A172 (cell line): ENCODE measurements at regions not wholly inside any gene's neighbourhood (a gene's known extent, or its start where the extent isn't known, plus 50 kb on each side); places are given as distances from the start of the nearest gene placed in this dataset.
"Not testable (repeated sequence)": the region's sequence is repeated elsewhere in the genome, so short reads cannot be mapped to it uniquely, and the experiment has no call there.

ENCODE experiments used
- DNase-seq: peaks from one replicate; pipeline ENCODE4 v3.0.0-alpha.2; 2015; ENCODE audit warnings: low spot score

DNA sequence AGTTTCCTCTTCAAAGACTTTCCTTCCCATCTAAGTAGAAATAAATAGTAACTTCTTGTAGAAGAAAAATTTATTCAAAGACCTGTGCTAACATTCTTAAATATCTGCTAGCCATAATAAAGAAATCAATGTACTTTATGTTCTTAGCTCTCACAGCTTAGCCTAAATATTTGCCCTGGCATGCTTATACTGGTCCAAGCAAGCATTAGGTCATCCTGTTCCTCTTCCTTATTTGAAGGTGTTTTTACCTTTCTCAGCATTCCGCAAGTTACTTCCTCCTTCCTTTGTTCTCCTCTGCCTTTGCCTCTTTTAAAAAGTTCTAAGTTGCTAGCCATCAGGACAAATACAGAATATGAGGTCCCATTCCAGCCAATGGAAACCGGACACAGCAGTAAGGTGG lies 623.9 kb downstream of the EPM2A start:
- not testable (repeated sequence) for DNase-seq

DNA sequence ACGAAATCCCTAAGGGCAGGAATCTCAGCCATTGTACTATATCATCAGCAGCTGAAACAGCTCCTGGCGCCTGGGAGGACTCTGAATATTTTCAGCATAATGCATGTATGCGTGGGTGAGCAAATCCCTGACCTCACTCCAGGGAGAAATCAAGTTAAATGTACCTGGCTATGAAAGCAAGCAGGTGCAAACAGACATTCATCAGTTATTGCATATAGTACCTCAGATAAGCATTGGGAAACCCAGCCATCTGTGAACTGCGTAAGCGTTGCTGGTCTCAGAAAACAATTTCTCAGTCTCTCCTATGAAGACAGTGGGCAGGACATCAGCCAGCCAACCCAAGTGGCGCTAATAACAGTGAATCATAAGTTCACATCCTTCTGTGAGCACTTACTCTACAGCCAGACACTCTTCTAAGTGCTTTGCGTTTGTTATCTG lies 622.6 kb downstream of the EPM2A start:
- DNase-seq: peak; percentile 2

DNA sequence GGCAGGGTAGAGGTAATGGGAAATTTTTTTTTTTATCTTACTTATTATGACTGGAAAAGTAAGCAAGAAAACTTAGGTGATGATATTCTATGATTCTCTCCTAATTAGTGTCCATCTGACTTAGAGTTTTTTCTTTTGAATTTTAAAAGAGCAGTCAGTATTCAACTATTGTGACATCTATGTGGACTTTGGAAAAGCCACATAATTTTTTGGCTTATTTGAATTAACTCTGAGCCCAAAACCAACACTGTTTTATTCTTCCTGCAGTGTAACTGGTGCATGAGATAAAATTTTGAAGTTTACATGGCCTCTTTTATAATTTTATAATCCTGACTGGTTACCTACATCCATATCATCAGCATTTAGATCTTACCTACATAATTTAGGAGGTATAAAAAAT lies 619.7 kb downstream of the EPM2A start:
- DNase-seq: no peak

DNA sequence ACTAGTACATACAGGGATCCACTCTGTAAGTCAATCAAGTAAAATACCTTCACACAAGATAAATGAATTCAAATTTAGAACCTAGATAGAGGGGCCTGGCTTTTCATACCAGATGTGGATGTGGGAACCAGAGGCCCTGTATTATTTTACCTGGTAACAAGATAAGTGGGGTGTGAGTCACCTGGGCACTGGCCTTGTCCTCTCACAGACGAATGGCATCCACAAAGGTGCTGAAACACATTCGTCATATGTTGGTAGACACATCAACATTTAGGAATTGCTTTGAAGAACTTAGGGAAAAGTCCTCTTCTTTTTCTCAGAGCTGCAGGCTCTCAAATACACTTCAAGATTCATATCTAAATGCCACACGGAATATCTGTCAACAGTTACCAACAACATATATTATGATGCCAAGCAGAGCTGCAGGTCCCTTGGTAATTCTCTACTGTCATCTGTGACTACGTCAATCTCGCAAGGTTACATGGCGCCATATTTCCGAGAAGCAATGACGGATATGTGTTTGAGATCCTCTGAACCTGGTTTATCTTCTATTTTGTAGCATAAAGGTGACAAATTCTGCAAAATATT lies 618.6 kb downstream of the EPM2A start:
- no peak for DNase-seq

DNA sequence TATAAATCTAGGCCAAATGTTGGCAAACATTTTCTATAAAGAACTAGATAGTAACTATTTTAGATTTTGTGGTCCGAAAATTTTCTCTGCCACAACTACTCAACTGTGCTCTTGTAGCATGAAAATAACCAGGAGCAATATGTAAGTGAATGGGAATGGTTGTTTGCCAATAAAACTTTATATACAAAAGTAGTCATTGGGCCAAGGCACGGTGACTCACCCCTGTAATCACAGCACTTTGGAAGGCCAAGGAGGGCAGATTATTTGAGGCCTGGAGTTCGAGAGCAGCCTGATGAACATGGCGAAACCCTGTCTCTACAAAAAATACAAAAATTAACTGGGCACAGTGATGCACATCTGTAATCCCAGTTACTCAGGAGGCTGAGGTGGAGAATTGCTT lies 617.1 kb downstream of the EPM2A start:
- no peak for DNase-seq

DNA sequence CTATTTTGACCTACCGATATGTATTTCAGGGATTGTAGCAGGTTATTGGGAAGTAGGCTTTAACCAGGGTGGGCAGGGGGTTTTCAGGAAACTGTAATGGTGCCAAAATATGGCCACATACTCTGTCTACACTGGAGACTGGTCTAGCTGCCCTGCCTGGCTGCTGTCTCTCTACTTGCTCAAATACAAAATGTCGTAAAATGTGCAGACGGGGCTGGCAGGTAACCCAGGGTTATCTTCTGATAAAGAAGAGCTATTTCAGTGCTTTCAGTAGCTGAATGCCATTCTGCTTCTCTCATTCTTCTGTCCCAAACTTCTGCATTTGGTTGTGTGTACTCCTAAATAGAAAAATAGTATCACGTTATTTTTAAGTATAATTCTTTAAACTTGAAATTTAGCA lies 616.2 kb downstream of the EPM2A start:
- no peak for DNase-seq

DNA sequence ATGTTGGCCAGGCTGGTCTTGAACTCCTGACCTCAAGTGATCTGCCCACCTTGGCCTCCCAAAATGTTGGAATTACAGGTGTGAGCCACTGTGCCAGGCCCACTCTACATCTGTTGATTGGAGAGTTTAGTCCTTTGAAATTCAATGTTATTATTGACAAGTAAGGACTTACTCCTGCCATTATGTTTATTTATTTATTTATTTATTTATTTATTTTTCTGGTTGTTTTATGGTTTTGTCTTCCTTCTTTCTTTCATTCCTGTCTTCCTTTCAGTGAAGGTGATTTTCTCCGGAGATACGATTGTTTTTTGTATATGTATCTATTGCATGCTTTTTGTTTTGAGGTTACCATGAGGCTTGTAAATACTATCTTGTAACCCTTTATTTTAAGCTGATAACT lies 602.6 kb downstream of the EPM2A start:
- no peak for DNase-seq

DNA sequence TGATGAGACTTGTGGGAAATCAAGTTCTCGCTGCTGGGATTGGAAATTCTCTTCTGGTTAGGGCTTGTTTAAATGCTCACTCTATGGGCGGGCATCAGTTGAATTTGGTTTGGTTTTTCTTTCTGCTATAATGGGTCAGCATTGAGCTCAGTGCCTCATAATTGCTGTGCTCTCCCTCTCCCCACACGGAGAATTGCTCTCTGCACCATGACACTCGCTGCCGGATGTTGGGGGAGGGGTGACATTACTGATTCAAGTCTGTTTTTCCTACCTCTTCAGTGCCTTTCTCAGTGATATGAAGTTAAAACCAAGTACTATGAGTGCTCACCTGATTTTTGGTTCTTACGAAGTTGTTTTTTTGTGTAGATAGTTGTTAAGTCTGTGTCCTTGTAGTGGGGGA lies 599.6 kb downstream of the EPM2A start:
- DNase-seq: no peak

DNA sequence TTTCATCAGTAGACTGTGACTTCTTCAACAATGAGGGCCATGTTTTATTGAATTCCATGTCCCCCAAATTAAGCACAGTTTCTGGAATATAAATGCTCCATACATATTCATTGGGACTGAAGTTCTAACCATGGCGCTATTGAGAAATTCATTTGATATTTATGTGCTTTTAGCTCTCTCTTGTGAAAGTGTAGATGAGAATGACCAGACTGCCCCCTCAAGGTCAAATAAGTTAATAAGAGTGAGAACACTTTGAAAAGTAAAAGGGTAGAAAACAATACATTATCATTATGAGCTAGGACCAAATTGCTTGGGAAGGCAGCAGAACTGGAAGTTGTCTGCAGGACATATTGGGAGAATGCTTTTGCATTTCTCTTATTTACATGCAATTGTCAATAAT lies 597.9 kb downstream of the EPM2A start:
- DNase-seq: peak; percentile 13

DNA sequence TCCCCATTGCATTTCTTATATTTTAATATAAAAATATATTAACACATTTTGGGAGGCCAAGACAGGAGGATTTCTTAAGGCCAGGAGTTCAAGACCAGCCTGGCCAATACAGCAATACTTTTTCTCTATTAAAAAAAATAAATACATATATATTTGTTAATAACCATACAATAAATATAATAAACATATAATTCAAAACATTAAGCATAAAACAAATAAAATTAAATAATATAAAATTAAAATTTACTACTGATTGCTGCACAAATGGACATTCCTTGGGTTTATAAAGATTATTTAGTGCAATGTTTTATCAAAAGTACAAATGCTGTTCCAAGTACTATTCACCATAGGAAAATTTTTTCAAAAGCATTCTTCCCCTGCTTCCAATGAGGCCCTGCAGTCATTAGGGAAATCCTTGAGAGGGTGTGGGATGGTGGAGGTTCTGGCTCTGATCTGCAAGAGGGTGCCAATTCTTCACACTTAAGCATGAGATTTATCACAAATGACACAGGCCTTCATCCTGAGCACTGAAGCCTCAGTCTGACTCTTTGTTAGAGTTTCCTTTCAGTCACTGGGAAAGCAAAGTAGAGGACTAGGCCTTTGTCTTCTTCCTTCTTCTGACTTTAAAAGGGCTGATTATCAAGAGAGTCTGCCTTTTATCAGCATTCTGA lies 596.7 kb downstream of the EPM2A start:
- no peak for DNase-seq

DNA sequence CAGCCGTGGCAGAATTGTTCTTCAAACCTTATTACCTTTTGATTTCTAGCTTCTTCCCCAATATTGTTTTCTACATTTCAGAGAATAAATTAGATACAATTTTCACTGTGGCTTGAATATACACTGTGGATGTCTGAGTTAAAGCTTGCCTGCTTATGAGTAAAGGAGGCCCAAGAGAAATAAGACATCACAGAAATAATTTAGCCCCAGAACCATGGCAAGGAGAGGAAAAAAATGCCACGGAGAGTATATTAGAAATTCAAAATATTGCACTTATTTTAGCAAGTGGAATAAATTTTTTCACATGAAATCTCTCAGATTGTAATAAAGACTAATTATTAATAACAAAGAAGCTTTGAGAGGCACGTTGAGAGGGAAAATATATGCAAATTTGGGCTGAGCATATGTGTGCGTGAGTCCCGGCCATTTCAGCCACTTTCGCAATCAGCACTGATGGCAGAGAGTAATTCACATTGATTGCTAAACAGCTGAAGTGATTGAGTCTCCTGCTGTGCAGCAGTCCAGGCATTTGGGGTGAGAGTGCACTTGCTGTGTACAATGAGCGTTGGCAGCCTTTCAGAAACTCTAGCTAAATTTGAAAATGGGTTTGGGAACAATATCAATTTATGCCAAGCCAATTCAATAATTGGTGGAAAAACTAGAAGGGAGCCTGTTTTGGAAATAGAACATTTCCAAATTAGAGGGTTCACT lies 596.0 kb downstream of the EPM2A start:
- DNase-seq: no peak

DNA sequence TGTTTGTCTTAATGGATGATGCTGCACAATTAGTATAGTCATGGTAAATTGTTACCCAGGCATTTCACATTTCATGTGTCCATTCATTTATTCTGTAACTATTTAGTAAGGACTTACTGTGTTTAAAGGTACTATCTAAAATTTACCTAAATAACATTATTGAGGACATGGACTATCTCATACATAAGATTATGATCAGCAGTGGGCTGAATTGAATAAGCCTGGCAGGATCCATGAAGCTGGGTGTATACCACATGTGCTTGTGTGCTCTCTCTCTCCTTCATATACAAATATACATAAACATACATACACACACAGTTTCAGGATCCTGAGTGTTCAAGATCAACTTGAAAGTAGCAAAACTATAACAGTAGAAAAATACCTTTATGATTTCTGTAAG lies 595.4 kb downstream of the EPM2A start:
- DNase-seq: no peak

DNA sequence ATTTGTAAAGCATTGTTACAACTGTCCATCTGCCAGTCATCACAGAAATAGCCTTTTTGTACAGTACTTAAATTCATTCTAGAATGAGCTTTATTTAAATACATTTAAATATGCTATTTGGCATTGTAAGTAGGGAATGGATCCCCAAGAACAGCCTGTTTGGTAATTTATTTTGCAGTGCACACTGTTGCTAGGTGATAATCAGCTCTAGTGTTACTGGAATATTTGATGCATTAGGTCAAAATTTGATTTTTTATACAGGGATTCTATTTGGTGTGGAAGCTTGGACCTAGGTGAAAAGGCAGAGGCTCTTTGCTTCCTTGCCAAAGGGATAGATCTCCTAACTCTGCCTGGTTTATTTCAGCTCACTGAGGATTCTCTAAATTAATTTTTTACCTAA lies 593.7 kb downstream of the EPM2A start:
- DNase-seq: no peak

DNA sequence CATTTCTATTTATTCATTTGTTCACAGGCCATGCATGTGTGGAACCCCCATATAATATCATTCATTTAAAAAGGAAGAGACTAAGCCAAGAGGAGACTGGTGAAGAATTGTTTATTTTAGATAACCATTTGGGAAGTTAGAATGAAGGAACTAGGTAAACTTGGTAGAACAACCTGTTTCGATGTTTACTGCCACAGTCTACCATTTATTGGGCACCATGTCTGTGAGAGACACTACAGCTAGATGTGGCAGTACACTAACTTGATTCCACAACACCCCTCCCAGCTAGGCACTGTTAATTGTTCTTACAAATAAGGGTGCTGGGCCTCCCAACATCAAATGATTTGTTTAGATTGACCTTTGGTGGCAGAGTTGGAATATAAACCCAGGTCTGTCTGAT lies 592.4 kb downstream of the EPM2A start:
- no peak for DNase-seq

DNA sequence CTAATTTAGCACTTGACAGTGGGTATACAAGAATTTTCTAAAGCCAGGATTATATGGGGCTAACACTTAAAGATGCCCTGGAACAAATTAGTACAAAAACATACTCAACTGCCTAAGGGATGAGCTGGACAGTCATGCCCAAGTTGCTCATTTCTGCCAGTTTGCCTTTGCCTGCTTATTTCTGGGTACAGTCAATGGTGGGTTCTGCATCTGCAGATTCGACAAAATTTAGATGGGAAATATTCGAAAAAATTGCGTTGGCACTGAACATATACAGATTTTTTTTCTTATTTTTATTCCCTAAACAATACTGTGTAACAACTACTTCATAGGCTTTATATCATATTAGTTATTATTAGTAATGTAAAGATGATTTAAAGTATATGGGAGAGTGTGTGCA lies 591.9 kb downstream of the EPM2A start:
- DNase-seq: no peak

DNA sequence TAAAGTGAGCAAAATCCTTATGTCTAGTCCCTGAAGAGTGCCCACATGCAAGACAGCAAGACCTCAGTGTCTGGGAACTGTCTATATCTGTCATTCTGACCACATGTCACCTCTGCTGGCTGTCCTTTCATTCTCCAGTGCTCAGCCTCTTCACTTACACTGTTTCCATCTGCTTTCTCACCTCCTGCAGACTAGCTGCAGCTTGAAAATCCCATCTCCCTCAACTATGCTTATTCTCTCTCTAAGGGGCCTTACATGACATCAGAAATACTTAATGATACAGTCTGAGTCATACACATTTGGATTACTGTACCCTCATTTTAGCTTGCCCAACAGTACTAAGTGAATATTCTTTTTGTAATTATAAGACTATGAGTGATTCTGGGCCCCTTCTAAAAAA lies 587.8 kb downstream of the EPM2A start:
- DNase-seq: peak; percentile 49

DNA sequence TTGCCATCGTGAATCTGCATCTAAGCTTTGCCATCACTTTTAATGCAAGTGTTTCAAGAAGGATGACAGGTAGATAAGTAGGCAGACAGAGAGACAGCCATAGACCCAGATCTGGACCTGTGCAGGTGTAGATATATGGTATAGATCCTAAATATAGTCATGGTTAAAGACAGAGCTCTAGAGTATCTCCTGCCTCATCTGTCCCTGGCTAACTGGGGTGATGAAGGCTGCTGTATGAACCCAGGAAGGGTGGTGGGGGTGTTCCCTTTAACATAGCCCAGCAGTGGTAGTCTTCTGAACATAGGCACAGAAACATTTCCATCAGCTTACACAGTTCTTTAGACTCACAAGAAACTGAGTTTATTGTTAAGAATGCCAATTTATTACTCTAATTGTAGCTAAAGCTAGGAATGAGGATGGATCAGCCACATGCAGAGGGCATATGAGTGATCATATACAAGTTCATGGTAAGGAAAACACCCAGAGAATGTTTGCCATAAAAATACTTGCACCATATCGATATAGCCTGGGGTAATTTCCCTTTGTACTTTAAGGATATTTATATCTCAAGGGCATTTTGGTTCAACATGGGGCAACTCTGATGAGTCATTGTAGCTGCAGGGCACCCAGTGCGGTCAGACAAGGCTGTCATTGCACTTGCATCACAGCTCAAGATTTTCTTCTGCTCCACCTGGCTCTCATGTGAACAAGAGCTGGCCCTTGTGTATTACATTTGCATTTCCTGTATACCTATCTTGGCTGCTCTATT lies 587.2 kb downstream of the EPM2A start:
- DNase-seq: peak; percentile 90

DNA sequence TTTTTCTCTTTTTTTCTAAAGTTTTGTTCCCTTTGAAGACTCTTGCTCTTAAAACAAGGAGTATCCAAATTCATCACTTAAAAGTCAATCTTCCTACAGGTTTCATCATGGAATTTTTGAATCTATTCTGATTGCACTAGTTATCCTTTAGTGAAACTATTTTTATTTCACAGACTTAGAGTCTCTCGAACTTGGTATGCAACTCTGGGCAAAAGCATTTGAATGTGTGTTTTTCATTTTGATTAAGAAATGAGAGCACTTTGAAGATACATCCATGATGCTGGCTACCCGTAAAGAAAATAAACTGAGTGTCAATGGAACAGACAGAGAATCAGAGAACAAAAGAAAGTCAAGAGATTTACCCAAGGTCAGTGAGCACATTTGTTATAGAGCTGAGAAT lies 586.5 kb downstream of the EPM2A start:
- no peak for DNase-seq

DNA sequence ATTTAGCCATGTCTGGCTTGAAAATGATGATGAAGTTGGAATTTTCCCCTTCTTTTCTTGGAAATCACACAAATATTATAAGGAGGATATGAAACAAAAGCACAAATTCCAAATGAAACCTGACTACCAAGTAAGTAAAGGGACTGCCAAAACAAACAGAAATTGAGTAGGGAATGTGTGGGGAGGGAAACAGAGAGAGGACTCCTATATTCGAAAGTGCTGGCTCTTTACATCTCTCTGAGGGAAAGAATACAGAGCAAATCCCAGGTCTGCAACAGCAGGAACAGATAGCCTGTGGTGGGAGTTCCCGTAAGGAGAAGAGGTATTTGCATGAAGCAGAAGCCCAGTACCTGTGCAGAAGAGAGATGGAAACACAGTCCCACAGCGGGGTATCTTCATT lies 583.7 kb downstream of the EPM2A start:
- DNase-seq: no peak

DNA sequence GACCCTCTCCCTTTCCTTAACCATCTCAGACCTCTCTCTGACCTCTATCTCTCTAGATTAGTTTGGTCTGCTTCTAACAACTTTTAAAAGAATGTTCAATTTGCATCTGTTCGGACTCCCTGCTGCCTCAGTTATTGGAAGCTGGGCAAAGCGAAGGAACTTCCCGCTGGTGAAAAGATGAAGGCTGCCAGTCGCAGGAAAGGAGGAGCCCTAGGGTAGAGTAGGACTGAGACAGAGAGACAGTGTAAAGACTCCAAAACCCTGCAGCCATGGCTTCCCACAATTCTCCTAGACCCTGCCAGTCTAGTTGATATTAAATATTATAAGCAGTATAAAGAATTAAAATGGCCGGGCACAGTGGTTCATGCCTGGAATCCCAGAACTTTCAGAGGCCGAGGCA lies 581.8 kb downstream of the EPM2A start:
- no peak for DNase-seq

DNA sequence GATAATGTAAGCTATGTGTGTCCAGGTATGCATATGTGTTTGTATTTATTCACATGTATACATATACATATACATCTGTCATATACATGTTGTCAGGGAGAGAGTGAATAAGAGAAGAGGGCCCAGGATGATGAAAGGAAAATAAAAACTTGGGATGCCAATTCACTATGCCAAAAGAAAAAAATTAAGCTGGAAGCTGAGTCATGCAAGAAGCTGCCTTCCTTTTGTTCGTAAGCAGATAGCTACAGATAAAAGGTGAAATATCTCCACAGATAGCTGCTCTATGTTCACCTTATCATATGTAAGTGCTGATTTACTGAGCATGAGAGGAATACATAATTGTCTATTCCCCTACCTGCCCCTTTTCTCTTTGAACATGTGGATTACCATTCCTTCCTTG lies 579.9 kb downstream of the EPM2A start:
- no peak for DNase-seq

DNA sequence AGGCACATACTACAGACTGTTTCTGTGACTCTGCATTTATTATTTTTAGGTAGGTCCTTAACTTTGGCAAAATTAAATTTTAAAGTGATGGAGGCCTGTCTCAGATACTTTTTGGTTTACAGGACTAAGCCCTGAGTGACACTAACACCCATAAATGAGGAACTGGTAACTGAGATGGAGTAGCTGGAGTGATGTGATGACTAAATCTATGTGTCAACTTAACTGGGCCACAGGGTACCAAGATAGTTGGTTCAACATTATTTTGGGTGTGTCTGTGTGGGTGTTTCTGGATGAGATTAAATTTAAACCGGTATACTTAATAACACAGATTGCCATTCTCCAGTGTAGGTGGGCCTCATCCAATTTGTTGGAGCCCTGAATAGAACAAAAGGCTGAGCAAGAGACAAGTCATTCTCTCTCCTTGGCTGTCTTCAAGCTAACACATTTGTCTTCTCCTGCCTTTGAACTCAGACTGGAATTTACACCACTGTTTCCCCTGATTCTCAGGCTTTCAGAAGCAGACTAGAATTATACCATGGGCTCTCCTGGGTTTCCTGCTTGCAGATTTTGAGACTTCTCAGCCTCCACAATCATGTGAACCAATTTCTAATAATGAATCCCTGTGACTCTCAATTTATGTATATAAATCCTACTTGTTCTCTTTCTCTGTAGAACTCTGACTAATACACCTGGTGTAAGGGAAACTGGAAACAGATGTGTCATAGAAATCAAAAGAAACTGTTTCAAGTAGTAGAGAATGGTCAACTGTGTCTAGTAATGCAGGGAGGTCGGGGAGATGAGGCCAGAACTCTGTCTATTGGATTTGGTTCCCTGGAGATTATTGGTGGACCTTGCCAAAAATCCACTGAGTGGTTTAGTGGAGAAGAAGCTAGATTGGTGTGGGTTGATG lies 579.2 kb downstream of the EPM2A start:
- no peak for DNase-seq
